A549 (cell line): ENCODE measurements at regions not wholly inside any gene's neighbourhood (a gene's known extent, or its start where the extent isn't known, plus 50 kb on each side); places are given as distances from the start of the nearest gene placed in this dataset.

Experiments used
- CEBPB ChIP-seq, 2 experiments: fragments of >200 bp in 1 of 2; sonication (Bioruptor Twin) in 1 of 2; formaldehyde crosslinking in 1 of 2; IDR thresholded peaks; 2 replicates each; pipeline ENCODE4 v1.6.1; 2012 to 2016
- CHD2 ChIP-seq: fragments of 150-350 bp; IDR thresholded peaks from 2 replicates; pipeline ENCODE4 v1.6.1; 2014; ENCODE audit warnings: low read length; ENCODE audit not compliant: partially characterized antibody
- CTCF ChIP-seq: fragments of >200 bp; sonication (Bioruptor Twin); formaldehyde crosslinking; IDR thresholded peaks from 3 replicates; pipeline ENCODE4 v1.5.1; 2016
- ELK1 ChIP-seq: fragments of 150-350 bp; IDR thresholded peaks from 2 replicates; pipeline ENCODE4 v1.6.1; 2014; ENCODE audit warnings: low read depth, mild to moderate bottlenecking, low read length
- EP300 ChIP-seq, 2 experiments: fragments of >200 bp; sonication (Bioruptor Twin); formaldehyde crosslinking; IDR thresholded peaks; 2 replicates in 1 of 2; 3 replicates in 1 of 2; pipeline ENCODE4 v1.6.1; 2016 to 2017
- FOSL2 ChIP-seq, 2 experiments: fragments of 450-650 bp in 1 of 2; fragments of >200 bp in 1 of 2; sonication (Bioruptor Twin) in 1 of 2; formaldehyde crosslinking; IDR thresholded peaks; 2 replicates each; pipeline versions ENCODE4 v1.5.0 to v1.6.1; 2016 to 2020; ENCODE audit warnings: mild to moderate bottlenecking in 1 of 2, moderate library complexity in 1 of 2
- HMGXB4 ChIP-seq: fragments of 250-450 bp; sonication (Bioruptor Pico); IDR thresholded peaks from 2 replicates; pipeline ENCODE4 v1.5.0; 2021; ENCODE audit warnings: mild to moderate bottlenecking, moderate library complexity, borderline replicate concordance
- MAFK ChIP-seq: fragments of 450-650 bp; IDR thresholded peaks from 2 replicates; pipeline ENCODE4 v1.6.1; 2014; ENCODE audit not compliant: partially characterized antibody
- POLR2A ChIP-seq: IDR thresholded peaks from 2 replicates; pipeline ENCODE4 v1.6.1; 2012; ENCODE audit warnings: mild to moderate bottlenecking, low read length
- POLR2AphosphoS2 ChIP-seq: conservative IDR thresholded peaks from 2 replicates; pipeline ENCODE4 v1.6.1; 2012; ENCODE audit warnings: low read length, improper control_type of control experiment, inconsistent platforms
- RAD21 ChIP-seq, 2 experiments: fragments of >200 bp in 1 of 2; sonication (Bioruptor Twin) in 1 of 2; formaldehyde crosslinking in 1 of 2; IDR thresholded peaks in 1 of 2; conservative IDR thresholded peaks in 1 of 2; 2 replicates in 1 of 2; 3 replicates in 1 of 2; pipeline ENCODE4 v1.6.1; 2012 to 2018; ENCODE audit warnings: inconsistent platforms in 1 of 2
- RFX5 ChIP-seq: fragments of 450-650 bp; IDR thresholded peaks from 2 replicates; pipeline ENCODE4 v1.7.1; 2014; ENCODE audit warnings: antibody characterized with exemption, mild to moderate bottlenecking, moderate library complexity

- no peak for TF ChIP-seq RFX5
- TF ChIP-seq POLR2A: no peak
- TF ChIP-seq CTCF: no peak
- TF ChIP-seq POLR2AphosphoS2: no peak
- no peak for TF ChIP-seq ELK1
- TF ChIP-seq RAD21 (conservative IDR thresholded peaks at IDR 0.05 in 1 of 2, IDR thresholded peaks at IDR 0.05 in 1 of 2): no peak
- TF ChIP-seq HMGXB4 (CRISPR knock-in tag): no peak
- TF ChIP-seq EP300 (IDR thresholded peaks at IDR 0.05): no peak
- no peak for TF ChIP-seq CEBPB (IDR thresholded peaks at IDR 0.05)
- TF ChIP-seq FOSL2 (IDR thresholded peaks at IDR 0.05): no peak
- no peak for TF ChIP-seq FOSL2 (CRISPR knock-in tag; IDR thresholded peaks at IDR 0.05)
- TF ChIP-seq MAFK: no peak
- TF ChIP-seq CHD2: no peak
Observed at GRCh38 chr6:119686644-119687043, 337.1 kb upstream of the MAN1A1 start.
